Activated CD8-positive, alpha-beta memory T cell treated with anti-CD3 and anti-CD28 coated beads for 24 hours (primary cell): ENCODE measurements at regions not wholly inside any gene's neighbourhood (a gene's known extent, or its start where the extent isn't known, plus 50 kb on each side); places are given as distances from the start of the nearest gene placed in this dataset.

ENCODE experiments used
- DNase-seq: peaks from one replicate; pipeline ENCODE4 v3.0.0-alpha.2; 2020

- no peak for DNase-seq
Measured at GRCh38 chr7:156089222-156089621, 277.0 kb upstream of the SHH start.

- DNase-seq, result no peak
Measured at GRCh38 chr7:156088115-156088514, 275.9 kb upstream of the SHH start.

- DNase-seq, result no peak
Measured at GRCh38 chr7:156082048-156083040, 270.1 kb upstream of the SHH start.

- DNase-seq, result no peak
Measured at GRCh38 chr7:156080596-156080995, 268.3 kb upstream of the SHH start.

- no peak for DNase-seq
Measured at GRCh38 chr7:156080046-156080445, 267.8 kb upstream of the SHH start.

- no peak for DNase-seq
Measured at GRCh38 chr7:156079156-156079555, 266.9 kb upstream of the SHH start.

- DNase-seq, result no peak
Measured at GRCh38 chr7:156074982-156075615, 262.8 kb upstream of the SHH start.

- no peak for DNase-seq
Measured at GRCh38 chr7:156074084-156074483, 261.8 kb upstream of the SHH start.

- no peak for DNase-seq
Measured at GRCh38 chr7:156073366-156074052, 261.2 kb upstream of the SHH start.

GRCh38 chr7:156071612-156072011 is 259.3 kb upstream of the SHH start:
- DNase-seq, result no peak

- no peak for DNase-seq
Measured at GRCh38 chr7:156069891-156070290, 257.6 kb upstream of the SHH start.

GRCh38 chr7:156067156-156067555 is 254.9 kb upstream of the SHH start:
- no peak for DNase-seq

GRCh38 chr7:156065400-156065799 is 253.1 kb upstream of the SHH start:
- no peak for DNase-seq

- DNase-seq, result no peak
Measured at GRCh38 chr7:156064971-156065386, 252.7 kb upstream of the SHH start.

GRCh38 chr7:156063241-156063810 is 251.1 kb upstream of the SHH start:
- no peak for DNase-seq

- no peak for DNase-seq
Measured at GRCh38 chr7:156062286-156062685, 250.0 kb upstream of the SHH start.

- DNase-seq, result no peak
Measured at GRCh38 chr7:156061689-156062255, 249.5 kb upstream of the SHH start.

GRCh38 chr7:156060925-156061324 is 248.7 kb upstream of the SHH start:
- DNase-seq, result no peak

GRCh38 chr7:156059369-156059768 is 247.1 kb upstream of the SHH start:
- DNase-seq, result no peak

GRCh38 chr7:156058248-156058647 is 246.0 kb upstream of the SHH start:
- no peak for DNase-seq

- no peak for DNase-seq
Measured at GRCh38 chr7:156056534-156056933, 244.3 kb upstream of the SHH start.

- no peak for DNase-seq
Measured at GRCh38 chr7:156055206-156055822, 243.1 kb upstream of the SHH start.
